Activated CD4-positive, alpha-beta T cell treated with anti-CD3 and anti-CD28 coated beads, Interleukin-2, amount 50 U/mL, for 4 hours (primary cell): ENCODE measurements at regions not wholly inside any gene's neighbourhood (a gene's known extent, or its start where the extent isn't known, plus 50 kb on each side); places are given as distances from the start of the nearest gene placed in this dataset.
A peak's percentile ranks its signal among the peaks of the same experiment; 100 is the strongest.
"Not testable (repeated sequence)": the region's sequence is repeated elsewhere in the genome, so short reads cannot be mapped to it uniquely, and the experiment has no call there.

Experiments
- DNase-seq, 2 experiments: peaks; one replicate each; pipeline ENCODE4 v3.0.0-alpha.2; 2020

DNA sequence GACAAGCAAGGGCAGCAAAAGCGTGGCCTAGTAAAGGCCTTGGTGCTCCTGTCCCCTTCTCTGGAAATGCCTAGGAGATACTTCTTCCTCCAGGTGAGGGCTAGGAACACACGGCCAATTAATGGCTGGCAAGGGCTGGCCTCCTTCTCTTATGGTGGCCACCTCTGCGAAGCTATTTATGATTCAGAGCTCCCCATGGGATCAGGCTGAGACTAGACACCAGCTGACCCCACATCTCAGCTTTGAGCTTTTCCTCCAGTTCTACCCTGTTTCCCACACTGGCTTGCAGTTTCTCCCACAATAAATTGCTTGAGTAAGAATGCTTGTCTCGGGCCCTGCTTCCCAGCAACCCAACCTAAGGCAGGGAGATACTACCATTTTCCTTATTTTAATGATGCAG lies 53.7 kb downstream of the CAMK2N1 start:
- DNase-seq = no peak

DNA sequence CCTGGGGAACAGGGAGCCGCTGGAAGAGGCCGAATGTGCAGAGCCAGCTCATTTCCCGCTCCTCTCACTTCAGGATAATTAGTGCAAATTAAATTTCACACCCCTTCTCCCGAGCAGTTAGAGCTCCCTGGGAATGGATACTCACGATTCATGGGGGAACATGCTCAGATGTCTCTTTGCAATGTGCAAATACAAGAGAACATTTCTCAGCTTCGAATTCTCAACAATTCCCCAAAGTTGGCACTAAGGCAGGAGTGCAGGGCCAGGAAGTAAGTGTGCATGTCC lies 54.9 kb downstream of the CAMK2N1 start:
- DNase-seq = no peak

DNA sequence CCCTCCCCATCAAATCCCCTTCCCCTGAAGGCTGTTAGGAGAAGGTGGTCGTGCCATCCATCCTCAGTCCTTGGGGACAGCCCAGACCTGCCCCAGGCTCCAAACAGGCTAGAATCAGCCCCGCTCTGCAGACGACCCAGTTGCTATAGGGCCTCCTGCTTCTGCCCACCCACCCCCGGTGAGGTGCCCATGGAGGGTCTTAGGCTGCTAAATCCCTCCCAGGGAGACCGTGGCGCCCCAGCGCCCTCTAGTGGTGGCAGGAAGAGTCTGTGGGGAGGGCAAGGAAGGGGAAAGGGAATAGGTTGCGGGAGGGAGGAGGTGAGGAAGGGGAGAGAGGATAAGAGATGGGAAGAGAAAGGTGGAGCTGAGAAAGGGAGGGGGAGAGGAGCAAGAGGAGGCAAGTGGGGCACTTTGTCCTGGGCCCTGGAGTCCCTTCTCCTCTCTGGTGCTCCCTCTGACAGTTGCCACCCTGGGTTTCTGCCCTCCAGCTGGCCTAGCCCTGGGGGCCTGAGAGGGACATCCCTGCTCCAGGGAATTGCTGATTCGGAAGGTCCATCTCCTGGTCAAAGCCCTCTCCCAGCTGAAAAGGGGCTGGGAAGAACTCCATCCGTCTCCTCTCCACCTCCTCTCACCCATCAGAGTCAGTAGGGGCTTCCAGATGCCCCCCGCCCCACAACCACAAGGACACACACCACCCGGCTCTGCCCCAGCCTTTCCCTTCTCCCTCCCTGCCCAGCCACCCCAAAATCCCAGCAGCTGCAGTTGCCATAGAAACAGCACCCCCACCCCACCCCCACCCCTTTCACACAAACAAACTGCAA lies 55.4 kb downstream of the CAMK2N1 start:
- DNase-seq = peak in 1 of 2 experiments; percentile 10

DNA sequence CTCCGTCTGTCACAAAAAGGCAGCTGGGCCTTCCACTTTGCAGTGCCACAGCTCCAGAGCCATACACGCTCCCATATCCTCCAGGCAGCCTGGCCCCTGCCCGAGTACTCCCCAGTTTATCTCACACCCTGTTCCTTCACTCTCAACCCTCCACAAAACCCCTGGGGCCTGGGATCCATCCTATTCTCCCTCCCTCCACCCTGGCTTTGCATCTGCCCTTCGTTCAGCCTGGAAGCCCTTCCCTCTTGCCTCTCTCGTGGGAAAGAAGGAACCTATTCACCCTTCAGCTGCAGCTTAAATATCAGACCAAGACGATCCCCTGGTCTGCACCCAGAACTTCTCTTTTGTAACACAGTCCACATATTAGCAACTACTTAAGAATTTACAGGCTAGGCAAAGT lies 56.7 kb downstream of the CAMK2N1 start:
- DNase-seq = no peak

DNA sequence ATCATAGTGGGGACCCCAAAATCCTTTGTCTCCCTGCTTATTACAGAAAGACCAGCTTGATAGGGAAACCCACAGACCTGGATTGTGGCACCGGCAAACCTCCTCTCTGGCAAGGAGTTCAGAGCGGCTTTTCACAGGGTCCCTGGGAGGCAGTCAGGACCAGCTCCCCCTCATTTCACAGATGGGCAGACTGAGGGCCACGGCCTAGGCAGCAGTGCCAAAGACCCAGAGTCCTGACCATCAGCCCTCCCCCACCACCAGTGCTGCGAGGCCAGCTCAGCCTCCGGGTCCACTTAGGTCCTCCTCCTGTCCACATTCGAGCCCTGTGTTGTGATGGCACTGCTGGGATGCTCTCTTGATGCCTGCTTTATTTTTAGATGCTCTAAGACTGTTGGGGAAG lies 57.2 kb downstream of the CAMK2N1 start:
- no peak for DNase-seq

DNA sequence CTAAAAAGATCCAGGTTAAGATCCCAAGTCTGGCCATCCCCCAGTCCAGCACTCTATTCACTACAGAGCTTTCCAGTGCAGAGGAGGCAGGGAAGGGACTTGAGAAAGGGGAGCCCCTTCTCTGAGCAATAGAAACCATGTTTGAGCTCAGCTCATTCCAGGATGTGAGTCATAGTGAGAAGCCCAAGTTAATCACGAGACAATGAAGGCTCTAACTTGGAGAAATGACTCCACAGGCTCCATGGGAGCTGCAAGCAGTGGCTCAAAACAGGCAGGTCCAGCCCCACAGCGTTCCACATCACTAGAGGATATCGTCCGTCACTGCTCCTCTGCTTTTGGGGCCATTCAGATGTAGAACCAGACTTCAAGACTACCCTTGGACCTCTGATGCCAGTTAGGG lies 59.1 kb downstream of the CAMK2N1 start:
- DNase-seq = no peak

DNA sequence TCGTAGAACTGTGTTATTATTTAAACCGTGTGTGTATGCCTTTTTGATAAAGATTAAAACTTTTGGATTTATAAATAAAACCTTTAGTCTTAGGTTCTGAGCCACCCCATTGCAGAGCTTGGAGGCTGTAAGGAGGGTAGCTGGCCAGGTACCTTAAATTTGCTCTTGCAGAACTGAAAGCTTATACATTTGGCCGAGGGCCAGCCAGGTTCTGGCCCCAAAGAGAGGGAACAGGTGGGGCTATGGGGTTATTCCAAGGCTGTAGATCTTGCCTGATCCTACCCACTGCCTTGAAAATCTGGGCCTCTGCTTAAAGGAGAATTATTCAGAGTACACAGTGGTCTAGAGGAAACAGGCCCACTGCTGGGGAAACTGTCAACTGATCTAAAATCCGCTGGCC lies 59.6 kb downstream of the CAMK2N1 start:
- DNase-seq = no peak

DNA sequence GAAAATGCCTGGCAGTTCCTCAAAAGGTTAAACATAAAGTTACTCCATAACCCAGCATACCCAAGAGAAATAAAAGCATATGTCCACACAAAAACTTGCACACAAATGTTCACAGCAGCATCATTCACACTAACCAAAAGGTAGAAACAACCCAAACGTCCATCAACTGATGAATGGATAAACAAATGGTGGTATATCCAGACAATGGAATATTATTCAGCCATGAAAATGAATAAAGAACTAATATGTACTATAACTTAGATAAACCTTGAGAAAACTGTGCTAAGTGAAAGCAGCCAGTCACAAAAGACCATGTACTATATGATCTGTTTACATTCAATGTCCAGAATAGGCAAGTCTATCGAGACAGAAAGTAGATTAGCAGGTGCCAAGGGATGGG lies 60.4 kb downstream of the CAMK2N1 start:
- DNase-seq = no peak

DNA sequence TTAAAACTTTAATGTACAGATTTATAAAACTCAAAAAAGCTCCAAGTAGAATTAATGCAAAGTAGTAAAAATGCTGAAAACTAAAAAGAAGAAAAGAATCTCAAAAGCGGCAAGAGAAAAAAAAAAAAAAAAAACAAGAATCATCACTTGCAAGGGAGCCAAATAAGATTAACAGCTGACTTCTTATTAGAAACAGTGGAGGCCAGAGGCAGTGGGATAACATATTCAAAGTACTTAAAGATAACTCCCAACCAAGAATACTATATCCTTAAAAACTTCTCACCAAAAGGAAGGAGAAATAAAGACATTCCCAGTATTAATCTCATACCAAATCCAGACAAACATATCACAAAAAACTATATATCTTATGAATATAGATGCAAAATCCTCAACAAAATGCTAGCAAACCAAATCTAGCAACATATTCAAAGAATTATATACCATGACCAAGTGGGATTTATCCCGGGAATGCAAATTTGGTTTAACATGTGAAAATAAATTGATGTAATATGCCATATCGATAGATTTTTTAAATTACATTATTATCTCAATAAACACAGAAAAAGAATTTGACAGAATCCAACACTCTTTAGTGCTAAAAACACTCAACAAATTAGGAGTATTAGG lies 62.7 kb downstream of the CAMK2N1 start:
- no peak for DNase-seq

DNA sequence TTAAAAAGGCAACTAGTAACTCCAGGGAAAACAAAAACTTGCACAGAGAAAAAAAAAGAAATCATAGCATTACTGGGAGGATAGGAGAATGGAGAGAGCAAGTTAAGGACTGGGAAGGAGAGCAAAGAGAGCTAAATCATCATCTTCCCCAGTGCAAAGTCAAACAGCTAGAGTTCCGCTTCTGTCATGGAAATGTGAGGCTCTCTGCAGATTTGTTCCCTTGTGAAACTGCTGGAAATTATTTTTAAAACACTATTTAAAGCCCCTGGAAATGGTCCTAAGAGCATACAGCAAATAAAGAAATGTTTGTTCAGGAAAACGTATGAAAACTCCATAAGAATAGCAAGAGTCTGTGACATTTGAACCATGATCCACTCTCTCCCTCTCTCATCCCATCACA lies 64.6 kb downstream of the CAMK2N1 start:
- DNase-seq = no peak

DNA sequence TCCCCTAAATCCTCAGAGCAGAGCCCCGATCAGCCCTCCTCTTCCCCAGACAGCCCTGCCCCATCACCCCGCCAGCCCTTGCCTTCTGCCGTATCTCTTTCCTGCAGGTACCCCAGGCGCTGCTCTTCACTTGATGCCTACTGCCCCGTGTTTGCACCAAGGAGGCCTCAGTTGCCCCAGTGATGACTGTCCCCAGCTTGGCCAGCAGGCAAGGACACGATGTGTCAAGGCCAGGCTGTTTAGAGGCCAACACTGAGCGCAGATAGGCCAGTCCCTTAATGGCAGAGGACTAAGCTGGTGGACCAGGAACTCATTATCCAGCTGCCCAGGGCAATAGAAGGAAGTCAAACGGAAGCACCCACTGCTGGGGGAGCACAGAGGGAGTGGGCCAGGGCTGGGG lies 68.4 kb downstream of the CAMK2N1 start:
- no peak for DNase-seq

DNA sequence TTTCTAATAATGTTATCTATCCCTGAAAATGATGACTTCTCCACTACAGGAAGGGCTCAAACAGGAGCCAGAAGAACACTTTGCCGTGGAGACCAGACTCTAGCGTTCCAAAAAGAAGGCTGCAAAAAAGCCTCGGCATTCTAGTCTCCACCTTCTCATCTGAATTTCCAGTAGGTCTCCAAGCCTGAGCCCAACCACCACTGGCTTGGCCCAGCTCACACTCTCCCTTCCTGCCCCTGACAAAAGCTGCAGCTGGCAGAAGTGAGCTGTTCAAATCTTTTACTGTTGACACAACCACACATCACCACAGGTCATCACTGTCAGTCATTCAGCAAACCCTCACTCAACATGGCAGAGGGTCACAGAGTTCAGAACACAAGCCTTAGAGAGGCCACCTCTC lies 69.3 kb downstream of the CAMK2N1 start:
- no peak for DNase-seq

DNA sequence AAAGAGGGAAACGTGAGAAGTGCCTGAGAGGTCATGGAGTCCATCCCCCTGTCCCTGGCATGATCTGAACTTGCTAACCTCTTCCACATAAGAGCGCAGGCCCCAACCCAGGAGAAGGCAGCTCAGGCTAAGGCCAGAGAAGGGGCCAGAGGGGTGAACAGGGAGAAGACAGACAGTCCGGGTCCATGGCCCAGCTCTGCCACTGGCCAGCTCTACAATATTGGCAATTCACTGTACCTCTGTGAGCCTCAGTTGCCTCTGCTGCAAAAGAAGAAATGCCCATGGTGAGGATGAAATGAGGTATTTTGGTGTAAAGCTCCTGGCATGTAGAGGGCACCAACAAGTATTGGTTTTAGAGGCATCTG lies 72.3 kb downstream of the CAMK2N1 start:
- DNase-seq = no peak

DNA sequence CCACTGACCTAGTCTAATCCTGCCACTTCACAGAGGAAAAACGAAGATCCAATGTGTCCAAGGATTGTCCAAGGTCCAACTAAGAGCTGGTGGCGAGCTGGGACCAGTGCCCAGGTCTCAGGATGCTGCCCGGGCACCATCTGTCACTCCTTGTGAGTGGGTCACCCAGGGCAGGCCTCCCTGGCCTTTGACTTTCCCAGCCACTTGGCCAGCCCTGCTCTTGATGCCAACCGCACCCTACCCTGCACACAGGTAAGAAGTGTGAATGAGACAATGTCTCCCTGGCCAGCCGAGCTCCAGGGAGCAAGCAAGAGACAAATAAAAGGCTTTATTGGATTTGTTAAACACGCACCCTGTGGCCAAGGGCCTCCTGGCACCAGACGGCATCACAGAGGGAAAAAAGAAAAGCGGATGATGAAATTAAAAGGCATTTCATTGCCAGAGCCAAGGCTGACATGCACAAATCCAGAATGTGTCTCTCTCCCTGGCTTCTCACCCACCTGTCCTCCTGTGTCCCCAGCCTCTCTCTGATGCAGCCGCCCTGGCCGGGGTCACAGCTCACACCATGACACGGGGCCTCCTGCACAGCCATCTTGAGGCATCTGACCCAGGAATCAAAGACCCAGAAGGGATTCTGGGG lies 72.8 kb downstream of the CAMK2N1 start:
- DNase-seq = no peak

DNA sequence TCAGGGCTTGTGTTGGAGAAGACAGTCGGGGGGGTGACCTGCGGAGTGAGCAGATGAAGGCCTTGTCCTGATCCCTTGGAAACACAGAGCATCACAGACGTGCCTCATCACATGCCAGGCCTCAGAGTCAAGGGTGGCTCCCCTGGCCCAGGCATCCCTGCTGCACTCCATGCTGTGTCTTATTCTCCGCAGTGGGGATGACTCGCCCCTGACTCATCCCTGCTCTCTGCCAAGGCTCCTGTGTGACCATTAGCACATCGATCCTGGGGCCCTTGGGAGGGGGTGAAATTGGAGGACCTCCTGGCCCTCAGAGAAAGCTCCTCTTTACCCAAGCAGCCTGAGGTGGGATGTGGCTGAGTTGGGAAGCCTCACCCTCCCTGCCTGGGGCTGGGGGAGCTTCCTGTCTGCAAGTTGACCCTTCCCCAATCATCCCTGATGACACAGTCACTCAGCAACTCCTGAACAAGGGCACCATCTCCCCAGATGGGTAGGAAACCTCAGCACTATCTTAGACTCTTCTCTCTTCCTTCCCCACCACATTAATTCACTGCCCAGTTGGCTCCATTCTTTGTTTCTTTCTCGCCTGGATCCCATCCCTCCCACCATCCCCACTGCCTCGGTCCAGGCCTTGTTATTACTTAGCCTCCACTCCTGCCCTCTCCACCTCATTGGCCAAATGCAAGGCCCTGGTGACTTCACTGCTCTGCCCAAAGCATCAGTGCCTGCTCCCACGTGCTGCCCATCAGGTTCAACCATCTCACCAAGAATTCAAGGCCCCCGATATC lies 74.6 kb downstream of the CAMK2N1 start:
- no peak for DNase-seq

DNA sequence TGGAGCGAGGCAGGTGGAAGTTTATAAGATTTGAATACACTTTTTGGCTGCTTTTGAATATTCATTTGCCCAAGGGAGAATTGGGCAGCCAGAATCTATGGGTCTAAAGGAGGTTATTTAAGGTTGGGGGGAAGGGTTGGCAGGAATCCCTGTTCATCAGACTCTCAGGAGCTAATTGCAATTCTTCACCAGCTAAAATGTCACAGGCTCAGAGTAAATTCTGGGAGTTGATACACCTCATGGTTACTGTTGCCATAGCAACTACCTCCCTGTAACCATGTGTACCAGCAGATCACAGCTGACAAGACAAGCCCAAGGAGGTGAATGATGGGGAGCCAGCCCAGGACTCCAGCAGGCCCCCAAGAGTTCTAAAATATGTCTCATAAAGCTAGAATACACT lies 75.5 kb downstream of the CAMK2N1 start:
- no peak for DNase-seq

DNA sequence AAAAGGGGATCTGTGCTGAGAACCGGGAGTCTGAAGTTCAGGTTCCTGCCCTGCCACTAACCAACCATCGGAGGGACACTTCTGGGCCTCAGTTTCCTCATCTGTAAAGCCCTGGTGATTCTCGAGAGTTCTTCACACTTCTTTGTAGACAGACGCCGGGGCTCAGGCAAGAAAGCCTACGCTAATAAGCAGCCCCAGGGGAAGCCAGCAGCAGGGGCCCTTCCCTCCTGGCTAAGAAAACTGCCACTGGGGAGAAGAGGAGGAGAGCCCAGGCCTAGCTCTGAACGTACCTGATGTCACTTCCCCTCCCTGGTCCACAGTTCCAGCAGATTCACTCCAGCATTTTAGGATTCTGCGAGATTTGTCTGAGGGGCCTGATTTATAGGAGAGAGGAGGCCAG lies 76.0 kb downstream of the CAMK2N1 start:
- no peak for DNase-seq

DNA sequence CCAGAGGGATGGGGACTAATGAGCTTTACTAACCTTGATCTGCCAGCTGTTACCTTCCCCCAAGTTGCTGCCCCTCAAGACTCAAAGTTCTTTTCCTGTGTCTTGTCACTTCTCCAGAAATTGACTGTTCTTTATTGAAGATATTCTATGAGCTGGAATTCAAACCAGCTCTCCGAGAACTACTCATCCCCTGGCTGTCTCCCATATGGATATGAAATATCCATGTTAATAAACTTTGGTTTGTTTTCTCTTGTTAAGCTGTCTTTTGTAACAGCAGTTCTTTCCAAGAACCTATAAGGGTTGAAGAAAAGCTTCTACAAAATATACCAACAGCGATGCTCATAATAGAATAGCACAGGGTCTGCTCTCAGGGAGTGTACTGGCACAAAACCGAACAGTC lies 77.0 kb downstream of the CAMK2N1 start:
- no peak for DNase-seq

DNA sequence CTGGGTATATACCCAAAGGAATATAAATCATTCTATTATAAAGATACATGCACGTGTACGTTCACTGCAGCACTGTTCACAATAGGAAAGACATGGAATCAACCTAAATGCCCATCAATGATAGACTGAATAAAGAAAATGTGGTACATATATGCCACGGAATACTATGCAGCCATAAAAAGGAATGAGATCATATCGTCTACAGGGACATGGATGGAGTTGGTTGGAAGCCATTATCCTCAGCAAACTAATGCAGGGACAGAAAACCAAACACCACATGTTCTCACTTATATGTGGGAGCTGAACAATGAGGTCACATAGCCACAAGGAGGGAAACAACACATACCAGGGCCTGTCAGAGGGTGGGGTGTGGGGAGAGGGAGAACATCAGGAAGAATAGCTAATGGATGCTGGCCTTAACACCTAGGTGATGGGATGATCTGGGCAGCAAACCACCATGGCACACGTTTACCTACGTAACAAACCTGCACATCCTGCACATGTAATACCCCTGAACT lies 77.8 kb downstream of the CAMK2N1 start:
- not testable (repeated sequence) for DNase-seq

DNA sequence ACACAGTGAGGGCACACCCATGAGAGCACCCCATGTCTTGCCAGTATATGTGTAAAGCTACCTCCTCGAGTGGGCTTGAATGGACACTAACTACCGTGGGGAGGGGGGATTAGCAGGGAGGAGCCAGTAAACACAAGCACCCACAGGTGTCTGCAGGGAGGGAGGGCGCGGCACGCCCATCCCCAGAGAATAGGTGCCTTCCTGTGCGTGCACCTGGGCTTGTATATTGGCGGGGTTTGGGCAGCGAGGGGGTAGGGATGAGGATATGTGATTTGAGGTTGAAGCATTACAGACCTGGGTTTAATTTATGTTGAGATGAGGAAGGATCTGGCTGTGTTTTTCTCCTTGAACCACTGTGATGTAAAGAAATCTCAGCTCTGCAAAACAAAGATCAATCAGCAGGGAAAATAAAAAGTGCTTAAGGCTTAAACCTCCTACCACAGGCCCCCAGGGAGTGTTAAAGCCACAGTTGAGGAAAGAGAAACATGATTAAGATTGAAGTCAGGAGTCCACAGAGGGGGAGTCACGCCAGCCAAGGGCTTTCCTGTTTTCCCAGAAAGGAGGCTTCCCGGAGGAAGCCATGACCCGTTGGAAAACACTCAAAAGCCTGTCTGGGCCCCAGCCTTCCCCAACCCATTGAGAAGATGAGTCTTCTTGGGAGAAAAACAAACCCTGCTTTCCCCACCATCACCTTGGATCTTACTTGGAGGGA lies 80.0 kb downstream of the CAMK2N1 start:
- DNase-seq = no peak

DNA sequence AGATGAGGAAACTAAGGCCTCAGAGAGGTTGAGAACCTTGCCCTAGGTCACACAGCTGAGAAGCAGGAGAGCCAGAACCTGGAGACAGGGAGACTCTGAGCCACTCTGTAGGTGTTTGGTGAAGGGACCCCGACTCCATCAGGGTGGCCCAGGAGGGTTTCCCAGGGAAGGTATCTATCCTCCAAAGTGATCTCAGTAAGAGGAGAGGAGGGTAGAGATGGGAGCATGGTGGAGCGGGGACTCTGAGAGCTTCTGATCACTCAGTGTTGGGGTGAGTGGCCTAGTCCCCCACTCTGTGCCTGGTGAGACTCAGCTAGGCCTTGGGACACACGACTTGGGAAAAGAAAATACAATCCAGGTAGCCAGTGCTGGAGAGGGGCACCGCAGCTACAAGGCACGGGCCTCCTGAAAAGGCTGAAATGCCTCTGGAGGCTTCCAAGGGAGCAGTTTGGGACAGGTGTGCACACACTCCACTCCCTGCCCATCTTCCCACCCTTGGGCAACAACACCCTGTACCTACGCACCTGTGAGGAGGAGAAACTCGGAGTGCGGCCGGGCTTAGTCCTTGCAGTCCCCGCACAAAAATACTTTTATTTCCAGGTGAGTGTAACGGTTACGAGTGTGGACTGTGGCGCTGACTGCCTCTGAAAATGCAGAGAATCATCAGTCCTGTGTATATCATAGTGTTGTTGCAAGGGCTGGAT lies 80.8 kb downstream of the CAMK2N1 start:
- no peak for DNase-seq
